ENCODE measurements at regions not wholly inside any gene's neighbourhood (a gene's known extent, or its start where the extent isn't known, plus 50 kb on each side); places are given as distances from the start of the nearest gene placed in this dataset.

GRCh38 chr13:78465250-78465649, 138.1 kb downstream of the POU4F1 start:
- H3K4me3 ChIP-seq (ENCODE audit: low read length): no peak overlapping the region
- TF ChIP-seq CTCF (IDR thresholded peaks at IDR 0.05; ENCODE audit: insufficient read depth, low read depth, low read length, missing control alignments): no peak
- no peak for DNase-seq (ENCODE audit: low read depth)

- no peak for TF ChIP-seq CTCF (IDR thresholded peaks at IDR 0.05; ENCODE audit: insufficient read depth, low read depth, low read length, missing control alignments)
- no peak overlapping the region for H3K4me3 ChIP-seq (ENCODE audit: low read length)
- DNase-seq (ENCODE audit: low read depth): no peak
Measured at GRCh38 chr13:78460176-78460575, 143.2 kb downstream of the POU4F1 start.

GRCh38 chr13:78443839-78444238, 159.5 kb downstream of the POU4F1 start:
- H3K4me3 ChIP-seq (ENCODE audit: low read length): no peak overlapping the region
- DNase-seq (ENCODE audit: low read depth): no peak
- TF ChIP-seq CTCF (IDR thresholded peaks at IDR 0.05; ENCODE audit: insufficient read depth, low read depth, low read length, missing control alignments): no peak

GRCh38 chr13:78437781-78438180, 165.6 kb downstream of the POU4F1 start:
- no peak for TF ChIP-seq CTCF (IDR thresholded peaks at IDR 0.05; ENCODE audit: insufficient read depth, low read depth, low read length, missing control alignments)
- DNase-seq (ENCODE audit: low read depth): no peak
- no peak overlapping the region for H3K4me3 ChIP-seq (ENCODE audit: low read length)

- H3K4me3 ChIP-seq (ENCODE audit: low read length): no peak overlapping the region
- no peak for TF ChIP-seq CTCF (IDR thresholded peaks at IDR 0.05; ENCODE audit: insufficient read depth, low read depth, low read length, missing control alignments)
- DNase-seq (ENCODE audit: low read depth): no peak
Measured at GRCh38 chr13:78436311-78436710, 167.0 kb downstream of the POU4F1 start.

GRCh38 chr13:78431328-78431727, 172.0 kb downstream of the POU4F1 start:
- no peak overlapping the region for H3K4me3 ChIP-seq (ENCODE audit: low read length)
- TF ChIP-seq CTCF (IDR thresholded peaks at IDR 0.05; ENCODE audit: insufficient read depth, low read depth, low read length, missing control alignments): no peak
- DNase-seq (ENCODE audit: low read depth): no peak

GRCh38 chr13:78430811-78431210, 172.5 kb downstream of the POU4F1 start:
- no peak for DNase-seq (ENCODE audit: low read depth)
- no peak overlapping the region for H3K4me3 ChIP-seq (ENCODE audit: low read length)
- no peak for TF ChIP-seq CTCF (IDR thresholded peaks at IDR 0.05; ENCODE audit: insufficient read depth, low read depth, low read length, missing control alignments)

Measured in epithelial cell of esophagus (primary cell).